GM12878 (cell line): ENCODE measurements at regions not wholly inside any gene's neighbourhood (a gene's known extent, or its start where the extent isn't known, plus 50 kb on each side); places are given as distances from the start of the nearest gene placed in this dataset.

ENCODE experiments used
- HDGF ChIP-seq: fragments of 450-650 bp; IDR thresholded peaks from 2 replicates; pipeline ENCODE4 v1.6.1; 2016; ENCODE audit warnings: antibody characterized with exemption
- POLR2AphosphoS5 ChIP-seq: IDR thresholded peaks from 2 replicates; pipeline ENCODE4 v1.6.1; 2011; ENCODE audit warnings: mild to moderate bottlenecking, low read length, inconsistent platforms
- SP1 ChIP-seq: IDR thresholded peaks from one replicate; pipeline ENCODE4 v1.6.1; 2011; ENCODE audit warnings: low read depth, low read length

- TF ChIP-seq HDGF (no peak), POLR2AphosphoS5 (no peak), SP1 (no peak)
Observed at GRCh38 chr5:123809594-123810221, 297.7 kb downstream of the CSNK1G3 start.
